ENCODE measurements at regions not wholly inside any gene's neighbourhood (a gene's known extent, or its start where the extent isn't known, plus 50 kb on each side); places are given as distances from the start of the nearest gene placed in this dataset.
"Not testable (repeated sequence)": the region's sequence is repeated elsewhere in the genome, so short reads cannot be mapped to it uniquely, and the experiment has no call there.

DNA sequence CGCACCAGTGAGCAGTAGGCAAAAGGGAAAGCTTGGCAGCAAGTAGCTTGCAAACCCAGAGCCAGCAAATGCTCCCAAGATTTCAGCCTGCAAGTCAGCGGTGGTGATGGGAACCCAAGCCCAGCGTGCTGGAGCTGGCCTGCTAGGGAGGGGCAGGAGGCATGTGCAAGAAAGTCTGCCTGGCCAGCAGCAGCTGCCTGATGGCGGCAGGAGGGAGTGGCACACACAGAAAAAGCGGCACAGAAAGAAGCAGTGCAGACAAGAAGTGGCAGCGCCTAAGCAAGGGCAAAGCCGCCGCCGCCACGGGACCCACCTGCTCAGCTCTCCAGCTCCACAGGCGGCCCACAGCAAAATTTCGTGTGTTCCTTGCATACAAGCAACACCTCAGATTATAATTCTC is 1206.5 kb upstream of the PABPC4L start:
- Histone ChIP-seq H3K4me1 (no peaks in the 10 kb centered on the region), H3K27me3 (no peaks in the 10 kb centered on the region), H3K36me3 (no peaks in the 10 kb centered on the region), H3K4me3 (no peak overlapping the region), H3K9me3 (no peaks in the 10 kb centered on the region), H3K27ac (no peak overlapping the region)
- 89 to 93% methylated on average over 12 of the region's 12 CpGs for WGBS, 2 donors
- no peak for DNase-seq
- TF ChIP-seq, protein P1, sequence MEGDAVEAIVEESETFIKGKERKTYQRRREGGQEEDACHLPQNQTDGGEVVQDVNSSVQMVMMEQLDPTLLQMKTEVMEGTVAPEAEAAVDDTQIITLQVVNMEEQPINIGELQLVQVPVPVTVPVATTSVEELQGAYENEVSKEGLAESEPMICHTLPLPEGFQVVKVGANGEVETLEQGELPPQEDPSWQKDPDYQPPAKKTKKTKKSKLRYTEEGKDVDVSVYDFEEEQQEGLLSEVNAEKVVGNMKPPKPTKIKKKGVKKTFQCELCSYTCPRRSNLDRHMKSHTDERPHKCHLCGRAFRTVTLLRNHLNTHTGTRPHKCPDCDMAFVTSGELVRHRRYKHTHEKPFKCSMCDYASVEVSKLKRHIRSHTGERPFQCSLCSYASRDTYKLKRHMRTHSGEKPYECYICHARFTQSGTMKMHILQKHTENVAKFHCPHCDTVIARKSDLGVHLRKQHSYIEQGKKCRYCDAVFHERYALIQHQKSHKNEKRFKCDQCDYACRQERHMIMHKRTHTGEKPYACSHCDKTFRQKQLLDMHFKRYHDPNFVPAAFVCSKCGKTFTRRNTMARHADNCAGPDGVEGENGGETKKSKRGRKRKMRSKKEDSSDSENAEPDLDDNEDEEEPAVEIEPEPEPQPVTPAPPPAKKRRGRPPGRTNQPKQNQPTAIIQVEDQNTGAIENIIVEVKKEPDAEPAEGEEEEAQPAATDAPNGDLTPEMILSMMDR (IDR thresholded peaks at IDR 0.05): no peak
- no peak for TF ChIP-seq POLR2AphosphoS5 (IDR thresholded peaks at IDR 0.05)
- TF ChIP-seq EP300 (IDR thresholded peaks at IDR 0.05): no peak
- TF ChIP-seq POLR2A (IDR thresholded peaks at IDR 0.05): no peak
- intact Hi-C loops (cut with DNase I): no loop called here

DNA sequence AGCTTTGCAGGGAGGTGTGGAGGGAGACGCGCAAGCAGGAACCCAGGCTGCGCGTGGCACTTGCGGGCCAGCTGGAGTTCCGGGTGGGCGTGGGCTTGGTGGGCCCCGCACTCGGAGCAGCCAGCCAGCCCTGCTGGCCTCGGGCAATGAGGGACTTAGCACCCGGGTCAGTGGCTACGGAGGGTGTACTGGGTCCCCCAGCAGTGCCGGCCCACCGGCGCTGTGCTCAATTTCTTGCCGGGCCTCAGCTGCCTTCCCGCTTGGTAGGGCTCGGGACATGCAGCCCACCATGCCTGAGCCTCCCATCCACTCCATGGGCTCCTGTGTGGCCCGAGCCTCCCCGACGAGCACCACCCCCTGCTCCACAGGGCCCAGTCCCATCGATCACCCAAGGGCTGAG is 1205.0 kb upstream of the PABPC4L start:
- H3K27me3 ChIP-seq; H3K4me3 ChIP-seq; H3K9me3 ChIP-seq; DNase-seq; H3K36me3 ChIP-seq; intact Hi-C loops (cut with DNase I); H3K27ac ChIP-seq; H3K4me1 ChIP-seq: not testable (repeated sequence)
- WGBS, 2 donors: 95 to 96% methylated on average over 22 of the region's 22 CpGs

DNA sequence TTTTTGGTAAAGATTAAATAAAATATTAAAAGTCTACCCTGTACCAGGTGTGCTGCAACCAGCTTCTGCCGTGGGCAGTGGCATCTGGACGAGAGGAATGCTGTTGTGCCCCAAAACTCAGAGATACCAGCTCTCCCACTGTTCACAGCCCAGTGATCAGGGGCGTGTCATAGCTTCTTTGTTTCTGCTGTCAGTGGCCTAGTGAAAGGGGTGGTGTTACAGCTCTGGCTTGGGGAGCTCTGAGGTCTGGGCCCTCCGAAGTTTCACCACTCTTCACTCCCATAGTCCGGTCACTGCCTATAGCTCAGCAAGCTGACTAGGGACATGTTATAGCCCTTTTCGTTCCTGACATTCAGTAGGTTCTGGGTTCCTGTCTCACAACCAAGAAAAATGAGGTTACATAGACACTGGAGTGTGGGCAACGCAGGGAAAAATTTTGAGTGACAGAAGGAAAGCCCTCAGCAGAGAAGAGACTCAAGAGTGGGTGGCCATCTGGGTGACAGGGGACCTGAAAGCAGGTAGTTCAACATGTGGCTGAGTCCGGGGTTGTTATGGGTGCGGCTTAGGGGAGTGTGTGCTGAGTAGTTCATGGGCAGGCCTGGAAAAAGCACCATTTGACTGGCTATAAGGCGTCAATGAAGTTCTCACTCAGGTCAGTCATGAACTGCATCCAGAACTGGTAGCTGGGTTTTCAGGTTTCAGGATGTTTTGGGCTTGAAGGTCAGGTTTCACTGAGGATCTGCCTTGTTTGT is 1184.4 kb upstream of the PABPC4L start:
- TF ChIP-seq POLR2AphosphoS5 (IDR thresholded peaks at IDR 0.05) (no peak), POLR2A (IDR thresholded peaks at IDR 0.05) (no peak), EP300 (IDR thresholded peaks at IDR 0.05) (no peak)
- TF ChIP-seq, protein P1 (IDR thresholded peaks at IDR 0.05): no peak
- H3K36me3 ChIP-seq: no peaks in the 10 kb centered on the region
- no peak overlapping the region for H3K4me3 ChIP-seq
- 77 to 85% methylated on average over 10 of the region's 10 CpGs for WGBS, 2 donors
- intact Hi-C loops (cut with DNase I): no loop called here
- DNase-seq: no peak
- no peaks in the 10 kb centered on the region for H3K9me3 ChIP-seq
- no peaks in the 10 kb centered on the region for H3K4me1 ChIP-seq
- H3K27me3 ChIP-seq: no peaks in the 10 kb centered on the region
- H3K27ac ChIP-seq: no peak overlapping the region

DNA sequence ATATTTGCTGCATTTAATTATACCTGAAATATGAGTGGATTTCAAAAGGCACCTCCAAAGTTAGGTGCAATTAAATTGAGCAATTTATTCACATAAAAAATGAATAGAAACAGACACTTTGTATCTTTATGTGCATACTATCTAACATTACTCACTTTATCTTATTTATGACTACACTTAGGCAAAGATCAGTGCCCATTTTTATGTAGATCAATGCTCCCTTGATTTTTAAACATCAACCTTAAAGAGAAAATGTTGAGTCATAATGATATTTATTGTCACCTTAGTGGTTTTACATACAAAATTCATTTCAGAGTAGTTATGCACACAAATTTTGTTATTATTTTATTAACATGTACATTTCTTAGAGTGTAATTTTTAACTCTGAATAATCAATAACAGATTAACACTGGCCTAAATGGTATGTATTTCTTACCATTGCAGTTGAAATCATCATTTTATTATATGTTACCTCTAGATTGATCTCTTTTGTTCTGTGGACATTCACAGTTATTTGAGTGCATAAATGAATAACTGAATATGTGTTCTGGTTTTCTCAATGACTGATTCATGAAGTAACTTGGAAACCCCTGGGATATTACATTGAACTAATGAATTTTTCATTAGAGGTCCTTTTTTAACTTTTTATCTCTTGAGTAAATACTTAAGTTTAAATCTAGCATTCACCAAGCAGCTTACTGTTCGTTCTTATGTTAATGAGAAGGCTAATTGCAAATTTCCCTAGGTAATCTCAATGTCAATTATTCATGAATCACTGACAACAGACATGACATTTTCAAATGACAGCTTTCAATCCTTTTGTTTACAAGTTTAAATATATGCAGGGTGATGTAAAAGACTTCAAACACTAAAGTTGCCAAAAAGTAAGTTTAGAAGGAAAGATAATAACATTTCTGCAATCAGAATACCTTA is 1182.0 kb upstream of the PABPC4L start:
- no peaks in the 10 kb centered on the region for H3K4me1 ChIP-seq
- H3K4me3 ChIP-seq: no peak overlapping the region
- no peaks in the 10 kb centered on the region for H3K9me3 ChIP-seq
- intact Hi-C loops (cut with DNase I): no loop called here
- DNase-seq: no peak
- TF ChIP-seq, protein P1 (IDR thresholded peaks at IDR 0.05): no peak
- no peak for TF ChIP-seq POLR2A (IDR thresholded peaks at IDR 0.05)
- TF ChIP-seq EP300 (IDR thresholded peaks at IDR 0.05): no peak
- no peak for TF ChIP-seq POLR2AphosphoS5 (IDR thresholded peaks at IDR 0.05)
- H3K27ac ChIP-seq: no peak overlapping the region
- WGBS, 2 donors: 44 to 49% methylated on average over 1 of the region's 1 CpG
- H3K36me3 ChIP-seq: no peaks in the 10 kb centered on the region
- H3K27me3 ChIP-seq: no peaks in the 10 kb centered on the region

DNA sequence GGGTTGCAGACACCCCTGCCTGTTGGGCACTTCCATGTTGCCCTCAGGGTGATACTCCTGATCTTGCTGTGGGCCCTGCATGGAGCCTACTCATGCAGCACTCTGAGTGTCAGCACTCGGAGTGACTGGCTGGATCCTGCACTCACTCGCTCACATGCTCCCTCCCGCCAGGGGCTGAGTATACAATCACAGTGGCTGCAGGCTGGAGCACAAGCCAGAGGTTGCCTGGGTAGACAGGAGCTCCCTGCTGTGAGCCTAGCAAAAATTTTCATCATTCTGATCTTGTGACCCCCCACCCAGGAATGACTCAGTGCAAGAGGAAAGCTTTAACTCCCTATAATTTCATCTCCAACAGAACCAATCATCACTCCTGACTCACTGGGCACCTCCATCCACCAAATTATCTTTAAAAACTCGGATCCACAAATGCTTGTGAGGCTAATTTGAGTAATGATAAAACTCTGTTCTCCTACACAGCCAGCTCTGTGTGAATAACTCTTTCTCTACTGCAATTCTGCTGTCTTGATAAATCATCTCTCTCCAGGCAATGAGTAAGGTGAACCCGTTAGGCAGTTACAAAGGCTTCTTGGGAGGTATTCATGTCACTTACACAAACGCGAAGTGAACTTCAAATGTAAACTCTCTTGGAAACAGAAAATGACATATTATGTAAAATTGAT is 1180.8 kb upstream of the PABPC4L start:
- 78 to 81% methylated on average over 7 of the region's 7 CpGs for WGBS, 2 donors
- no peak for DNase-seq
- TF ChIP-seq, protein P1 (IDR thresholded peaks at IDR 0.05): no peak
- no peak for TF ChIP-seq EP300 (IDR thresholded peaks at IDR 0.05)
- no peak for TF ChIP-seq POLR2AphosphoS5 (IDR thresholded peaks at IDR 0.05)
- no peak for TF ChIP-seq POLR2A (IDR thresholded peaks at IDR 0.05)

More for the DNA sequence above, 1180.8 kb upstream of the PABPC4L start:
- no peaks in the 10 kb centered on the region for H3K36me3 ChIP-seq
- no peaks in the 10 kb centered on the region for H3K9me3 ChIP-seq
- no peak overlapping the region for H3K4me3 ChIP-seq
- H3K27ac ChIP-seq: no peak overlapping the region
- intact Hi-C loops (cut with DNase I): no loop called here
- no peaks in the 10 kb centered on the region for H3K4me1 ChIP-seq
- no peaks in the 10 kb centered on the region for H3K27me3 ChIP-seq
